ENCODE measurements at regions not wholly inside any gene's neighbourhood (a gene's known extent, or its start where the extent isn't known, plus 50 kb on each side); places are given as distances from the start of the nearest gene placed in this dataset.

- no peaks in the 10 kb centered on the region for H3K4me1 ChIP-seq (ENCODE audit: control insufficient read depth in 5 of 5, insufficient read depth in 5 of 5, low read length in 5 of 5)
- no peak overlapping the region for H3K9ac ChIP-seq (ENCODE audit: low read length in 5 of 5)
- H3K4me3 ChIP-seq (ENCODE audit: low read depth in 1 of 5, low read length in 5 of 5) = no peak overlapping the region
- no peaks in the 10 kb centered on the region for H3K27me3 ChIP-seq (ENCODE audit: control insufficient read depth in 5 of 5, insufficient read depth in 4 of 5, low read length in 5 of 5)
- H3K27ac ChIP-seq (ENCODE audit: low read depth, low read length) = no peak overlapping the region
- no peaks in the 10 kb centered on the region for H3K9me3 ChIP-seq (ENCODE audit: control insufficient read depth in 5 of 5, low read length in 5 of 5)
- H3K36me3 ChIP-seq (ENCODE audit: control insufficient read depth in 5 of 5, insufficient read depth in 5 of 5, low read length in 5 of 5) = no peaks in the 10 kb centered on the region
These were observed 261.0 kb upstream of the KCNJ16 start for GRCh38 chr17:69814031-69814430.

- no peaks in the 10 kb centered on the region for H3K27me3 ChIP-seq (ENCODE audit: control insufficient read depth in 5 of 5, insufficient read depth in 4 of 5, low read length in 5 of 5)
These were observed 259.6 kb upstream of the KCNJ16 start for GRCh38 chr17:69815406-69815805.

GRCh38 chr17:69818467-69818866 lies 256.6 kb upstream of the KCNJ16 start:
- Histone ChIP-seq H3K9me3 (ENCODE audit: control insufficient read depth in 5 of 5, low read length in 5 of 5) (peaks cover 0 to 3% (median 0%) of the 10 kb centered on the region in 5 donors), H3K27me3 (ENCODE audit: control insufficient read depth in 5 of 5, insufficient read depth in 4 of 5, low read length in 5 of 5) (no peaks in the 10 kb centered on the region), H3K36me3 (ENCODE audit: control insufficient read depth in 5 of 5, insufficient read depth in 5 of 5, low read length in 5 of 5) (no peaks in the 10 kb centered on the region), H3K27ac (ENCODE audit: low read depth, low read length) (no peak overlapping the region), H3K4me1 (ENCODE audit: control insufficient read depth in 5 of 5, insufficient read depth in 5 of 5, low read length in 5 of 5) (no peaks in the 10 kb centered on the region), H3K9ac (ENCODE audit: low read length in 5 of 5) (no peak overlapping the region), H3K4me3 (ENCODE audit: low read depth in 1 of 5, low read length in 5 of 5) (no peak overlapping the region)

More at GRCh38 chr17:69815406-69815805, 259.6 kb upstream of the KCNJ16 start:
- Histone ChIP-seq H3K9ac (ENCODE audit: low read length in 5 of 5) (no peak overlapping the region), H3K9me3 (ENCODE audit: control insufficient read depth in 5 of 5, low read length in 5 of 5) (no peaks in the 10 kb centered on the region), H3K27ac (ENCODE audit: low read depth, low read length) (no peak overlapping the region), H3K36me3 (ENCODE audit: control insufficient read depth in 5 of 5, insufficient read depth in 5 of 5, low read length in 5 of 5) (no peaks in the 10 kb centered on the region), H3K4me3 (ENCODE audit: low read depth in 1 of 5, low read length in 5 of 5) (no peak overlapping the region), H3K4me1 (ENCODE audit: control insufficient read depth in 5 of 5, insufficient read depth in 5 of 5, low read length in 5 of 5) (no peaks in the 10 kb centered on the region)

GRCh38 chr17:69819316-69820087 lies 255.5 kb upstream of the KCNJ16 start:
- Histone ChIP-seq H3K9ac (ENCODE audit: low read length in 5 of 5) (no peak overlapping the region), H3K4me3 (ENCODE audit: low read depth in 1 of 5, low read length in 5 of 5) (no peak overlapping the region), H3K27ac (ENCODE audit: low read depth, low read length) (no peak overlapping the region)

GRCh38 chr17:69820876-69821473 lies 254.1 kb upstream of the KCNJ16 start:
- Histone ChIP-seq H3K27ac (ENCODE audit: low read depth, low read length) (no peak overlapping the region), H3K9me3 (ENCODE audit: control insufficient read depth in 5 of 5, low read length in 5 of 5) (peaks cover 0 to 3% (median 0%) of the 10 kb centered on the region in 5 donors), H3K36me3 (ENCODE audit: control insufficient read depth in 5 of 5, insufficient read depth in 5 of 5, low read length in 5 of 5) (no peaks in the 10 kb centered on the region), H3K4me1 (ENCODE audit: control insufficient read depth in 5 of 5, insufficient read depth in 5 of 5, low read length in 5 of 5) (no peaks in the 10 kb centered on the region), H3K27me3 (ENCODE audit: control insufficient read depth in 5 of 5, insufficient read depth in 4 of 5, low read length in 5 of 5) (no peaks in the 10 kb centered on the region), H3K4me3 (ENCODE audit: low read depth in 1 of 5, low read length in 5 of 5) (no peak overlapping the region), H3K9ac (ENCODE audit: low read length in 5 of 5) (no peak overlapping the region)

More at GRCh38 chr17:69819316-69820087, 255.5 kb upstream of the KCNJ16 start:
- H3K9me3 ChIP-seq (ENCODE audit: control insufficient read depth in 5 of 5, low read length in 5 of 5) = peaks cover 0 to 3% (median 0%) of the 10 kb centered on the region in 5 donors
- H3K4me1 ChIP-seq (ENCODE audit: control insufficient read depth in 5 of 5, insufficient read depth in 5 of 5, low read length in 5 of 5) = no peaks in the 10 kb centered on the region
- H3K36me3 ChIP-seq (ENCODE audit: control insufficient read depth in 5 of 5, insufficient read depth in 5 of 5, low read length in 5 of 5) = no peaks in the 10 kb centered on the region
- no peaks in the 10 kb centered on the region for H3K27me3 ChIP-seq (ENCODE audit: control insufficient read depth in 5 of 5, insufficient read depth in 4 of 5, low read length in 5 of 5)

- Histone ChIP-seq H3K4me1 (ENCODE audit: control insufficient read depth in 5 of 5, insufficient read depth in 5 of 5, low read length in 5 of 5) (peaks cover 0 to 1% (median 0%) of the 10 kb centered on the region in 5 donors), H3K27ac (ENCODE audit: low read depth, low read length) (no peak overlapping the region), H3K9me3 (ENCODE audit: control insufficient read depth in 5 of 5, low read length in 5 of 5) (peaks cover 0 to 3% (median 0%) of the 10 kb centered on the region in 5 donors), H3K27me3 (ENCODE audit: control insufficient read depth in 5 of 5, insufficient read depth in 4 of 5, low read length in 5 of 5) (no peaks in the 10 kb centered on the region), H3K4me3 (ENCODE audit: low read depth in 1 of 5, low read length in 5 of 5) (no peak overlapping the region), H3K9ac (ENCODE audit: low read length in 5 of 5) (no peak overlapping the region), H3K36me3 (ENCODE audit: control insufficient read depth in 5 of 5, insufficient read depth in 5 of 5, low read length in 5 of 5) (no peaks in the 10 kb centered on the region)
These were observed 252.6 kb upstream of the KCNJ16 start for GRCh38 chr17:69822314-69822875.

- no peak overlapping the region for H3K27ac ChIP-seq (ENCODE audit: low read depth, low read length)
- H3K9me3 ChIP-seq (ENCODE audit: control insufficient read depth in 5 of 5, low read length in 5 of 5) = no peaks in the 10 kb centered on the region
- no peak overlapping the region for H3K9ac ChIP-seq (ENCODE audit: low read length in 5 of 5)
- H3K36me3 ChIP-seq (ENCODE audit: control insufficient read depth in 5 of 5, insufficient read depth in 5 of 5, low read length in 5 of 5) = no peaks in the 10 kb centered on the region
- peaks cover 0 to 13% (median 11%) of the 10 kb centered on the region in 5 donors for H3K4me1 ChIP-seq (ENCODE audit: control insufficient read depth in 5 of 5, insufficient read depth in 5 of 5, low read length in 5 of 5)
- H3K4me3 ChIP-seq (ENCODE audit: low read depth in 1 of 5, low read length in 5 of 5) = no peak overlapping the region
- no peaks in the 10 kb centered on the region for H3K27me3 ChIP-seq (ENCODE audit: control insufficient read depth in 5 of 5, insufficient read depth in 4 of 5, low read length in 5 of 5)
These were observed 246.9 kb upstream of the KCNJ16 start for GRCh38 chr17:69828087-69828486.

- H3K4me1 ChIP-seq (ENCODE audit: control insufficient read depth in 5 of 5, insufficient read depth in 5 of 5, low read length in 5 of 5) = peaks cover 0 to 17% (median 0%) of the 10 kb centered on the region in 5 donors
- no peak overlapping the region for H3K4me3 ChIP-seq (ENCODE audit: low read depth in 1 of 5, low read length in 5 of 5)
- no peaks in the 10 kb centered on the region for H3K27me3 ChIP-seq (ENCODE audit: control insufficient read depth in 5 of 5, insufficient read depth in 4 of 5, low read length in 5 of 5)
- H3K36me3 ChIP-seq (ENCODE audit: control insufficient read depth in 5 of 5, insufficient read depth in 5 of 5, low read length in 5 of 5) = no peaks in the 10 kb centered on the region
- H3K27ac ChIP-seq (ENCODE audit: low read depth, low read length) = no peak overlapping the region
- H3K9ac ChIP-seq (ENCODE audit: low read length in 5 of 5) = no peak overlapping the region
- H3K9me3 ChIP-seq (ENCODE audit: control insufficient read depth in 5 of 5, low read length in 5 of 5) = peaks cover 0 to 4% (median 0%) of the 10 kb centered on the region in 5 donors
These were observed 240.5 kb upstream of the KCNJ16 start for GRCh38 chr17:69834494-69834893.

GRCh38 chr17:69851736-69852135 lies 223.3 kb upstream of the KCNJ16 start:
- Histone ChIP-seq H3K9ac (ENCODE audit: low read length in 5 of 5) (no peak overlapping the region), H3K27ac (ENCODE audit: low read depth, low read length) (no peak overlapping the region), H3K36me3 (ENCODE audit: control insufficient read depth in 5 of 5, insufficient read depth in 5 of 5, low read length in 5 of 5) (no peaks in the 10 kb centered on the region), H3K9me3 (ENCODE audit: control insufficient read depth in 5 of 5, low read length in 5 of 5) (peaks cover 0 to 3% (median 0%) of the 10 kb centered on the region in 5 donors), H3K4me3 (ENCODE audit: low read depth in 1 of 5, low read length in 5 of 5) (no peak overlapping the region), H3K27me3 (ENCODE audit: control insufficient read depth in 5 of 5, insufficient read depth in 4 of 5, low read length in 5 of 5) (no peaks in the 10 kb centered on the region), H3K4me1 (ENCODE audit: control insufficient read depth in 5 of 5, insufficient read depth in 5 of 5, low read length in 5 of 5) (peaks cover 2 to 24% (median 20%) of the 10 kb centered on the region in 5 donors)

All from subcutaneous abdominal adipose tissue (tissue), 5 donors.